VCaP (cell line): ENCODE measurements at regions not wholly inside any gene's neighbourhood (a gene's known extent, or its start where the extent isn't known, plus 50 kb on each side); places are given as distances from the start of the nearest gene placed in this dataset.

ENCODE experiments used
- H3K27ac ChIP-seq: fragments of 450-650 bp; 2 replicates; pipeline ENCODE4 v1.5.1; 2017
- TF ChIP-seq, protein P1 (sequence below): fragments of 450-650 bp; conservative IDR thresholded peaks from 2 replicates; pipeline ENCODE4 v1.5.1; 2017; ENCODE audit warnings: mild to moderate bottlenecking, moderate library complexity

- TF ChIP-seq, protein P1, sequence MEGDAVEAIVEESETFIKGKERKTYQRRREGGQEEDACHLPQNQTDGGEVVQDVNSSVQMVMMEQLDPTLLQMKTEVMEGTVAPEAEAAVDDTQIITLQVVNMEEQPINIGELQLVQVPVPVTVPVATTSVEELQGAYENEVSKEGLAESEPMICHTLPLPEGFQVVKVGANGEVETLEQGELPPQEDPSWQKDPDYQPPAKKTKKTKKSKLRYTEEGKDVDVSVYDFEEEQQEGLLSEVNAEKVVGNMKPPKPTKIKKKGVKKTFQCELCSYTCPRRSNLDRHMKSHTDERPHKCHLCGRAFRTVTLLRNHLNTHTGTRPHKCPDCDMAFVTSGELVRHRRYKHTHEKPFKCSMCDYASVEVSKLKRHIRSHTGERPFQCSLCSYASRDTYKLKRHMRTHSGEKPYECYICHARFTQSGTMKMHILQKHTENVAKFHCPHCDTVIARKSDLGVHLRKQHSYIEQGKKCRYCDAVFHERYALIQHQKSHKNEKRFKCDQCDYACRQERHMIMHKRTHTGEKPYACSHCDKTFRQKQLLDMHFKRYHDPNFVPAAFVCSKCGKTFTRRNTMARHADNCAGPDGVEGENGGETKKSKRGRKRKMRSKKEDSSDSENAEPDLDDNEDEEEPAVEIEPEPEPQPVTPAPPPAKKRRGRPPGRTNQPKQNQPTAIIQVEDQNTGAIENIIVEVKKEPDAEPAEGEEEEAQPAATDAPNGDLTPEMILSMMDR = no peak
- no peak overlapping the region for H3K27ac ChIP-seq
Measured at GRCh38 chr11:128047026-128047425, 540.3 kb downstream of the ETS1 start.

DNA sequence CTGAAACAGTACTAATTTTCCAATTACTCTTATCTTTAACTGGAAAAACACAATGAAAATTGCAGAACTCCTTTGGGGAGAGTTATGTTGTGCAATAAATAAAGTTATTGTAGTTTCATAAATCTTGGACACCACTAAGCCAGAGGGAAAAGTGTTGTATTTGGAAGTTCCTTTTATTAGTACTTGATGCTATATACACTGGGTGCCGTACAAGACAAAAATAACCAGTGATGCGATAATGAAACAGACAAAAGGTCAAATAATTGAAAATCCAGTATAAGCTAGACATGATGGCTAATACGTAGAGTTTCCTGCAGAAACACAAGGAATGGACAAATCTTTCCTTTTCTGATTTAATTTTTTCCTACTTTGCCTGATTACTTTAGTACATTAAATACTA is 541.1 kb downstream of the ETS1 start:
- TF ChIP-seq, protein P1 = no peak
- no peak overlapping the region for H3K27ac ChIP-seq

DNA sequence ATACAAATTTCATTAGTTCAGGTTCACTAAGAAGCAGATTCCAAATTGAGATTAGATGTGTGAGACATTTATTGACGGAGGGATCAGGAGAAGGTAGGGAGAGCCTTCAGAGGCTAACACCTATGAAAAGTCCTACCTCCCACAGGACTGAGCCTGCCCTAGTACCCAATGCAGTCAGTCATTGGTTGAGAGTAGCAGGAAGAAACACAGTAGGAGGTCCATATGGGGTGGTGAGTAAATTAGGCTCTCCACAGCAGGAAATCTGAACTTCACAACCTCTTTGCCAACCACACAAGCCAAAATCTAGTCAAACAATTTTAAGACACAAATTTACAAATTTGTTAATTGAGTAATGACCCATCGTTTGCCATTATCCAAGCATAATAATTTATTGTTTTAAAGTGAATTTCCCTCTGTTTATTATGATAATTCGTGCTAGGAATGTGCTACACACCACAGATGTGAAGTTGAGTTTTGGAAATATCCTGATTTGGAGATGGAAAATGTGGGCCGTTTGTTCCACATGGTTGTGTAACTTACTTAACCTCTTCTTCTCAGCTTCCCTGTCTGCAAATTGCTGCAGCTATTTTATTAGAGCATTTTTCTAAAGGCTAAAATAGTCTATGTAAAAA is 542.1 kb downstream of the ETS1 start:
- TF ChIP-seq, protein P1 = no peak
- no peak overlapping the region for H3K27ac ChIP-seq

DNA sequence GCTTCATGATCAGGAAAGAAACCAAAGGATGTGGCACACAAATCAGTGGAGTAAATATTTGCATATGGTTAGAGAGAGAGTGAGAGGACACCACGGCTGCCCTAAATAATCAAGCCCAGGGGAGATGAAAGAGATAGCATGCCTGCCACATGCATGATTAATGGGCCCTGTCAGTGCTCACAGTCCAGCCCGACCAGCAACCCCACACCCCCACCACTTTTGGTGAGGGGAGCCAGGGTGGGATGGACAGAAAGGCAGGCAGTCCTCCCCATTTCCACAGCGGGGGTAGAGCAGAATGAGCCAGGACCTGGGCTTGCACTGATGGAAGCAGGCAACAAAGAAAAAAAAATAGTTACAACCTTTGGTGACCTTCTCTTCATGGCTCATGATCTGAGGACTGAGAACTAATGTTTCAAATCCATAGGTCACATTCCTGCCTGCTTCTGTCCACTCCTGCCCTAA is 545.0 kb downstream of the ETS1 start:
- peak overlapping the region; percentile 71 for H3K27ac ChIP-seq
- TF ChIP-seq, protein P1 = no peak

DNA sequence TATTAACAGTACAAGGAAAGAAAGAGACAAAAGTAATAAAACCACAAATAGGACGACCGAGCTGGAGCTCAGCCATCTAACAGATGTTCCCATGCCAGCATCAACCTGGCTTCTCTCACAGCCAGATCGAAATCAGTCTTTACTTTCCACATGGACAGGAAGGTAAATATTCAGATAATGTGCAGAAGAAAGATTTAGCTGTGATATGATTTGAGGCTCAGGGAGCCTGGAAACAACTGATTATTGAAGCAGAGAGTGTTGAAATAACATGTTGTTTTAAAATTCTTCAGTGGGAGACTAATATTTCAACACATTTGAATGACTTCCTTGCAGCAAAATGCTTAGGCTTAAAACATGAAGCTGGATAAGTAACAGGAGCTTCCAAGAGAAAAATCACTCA is 546.8 kb downstream of the ETS1 start:
- TF ChIP-seq, protein P1 = no peak
- peak overlapping the region; percentile 71 for H3K27ac ChIP-seq

DNA sequence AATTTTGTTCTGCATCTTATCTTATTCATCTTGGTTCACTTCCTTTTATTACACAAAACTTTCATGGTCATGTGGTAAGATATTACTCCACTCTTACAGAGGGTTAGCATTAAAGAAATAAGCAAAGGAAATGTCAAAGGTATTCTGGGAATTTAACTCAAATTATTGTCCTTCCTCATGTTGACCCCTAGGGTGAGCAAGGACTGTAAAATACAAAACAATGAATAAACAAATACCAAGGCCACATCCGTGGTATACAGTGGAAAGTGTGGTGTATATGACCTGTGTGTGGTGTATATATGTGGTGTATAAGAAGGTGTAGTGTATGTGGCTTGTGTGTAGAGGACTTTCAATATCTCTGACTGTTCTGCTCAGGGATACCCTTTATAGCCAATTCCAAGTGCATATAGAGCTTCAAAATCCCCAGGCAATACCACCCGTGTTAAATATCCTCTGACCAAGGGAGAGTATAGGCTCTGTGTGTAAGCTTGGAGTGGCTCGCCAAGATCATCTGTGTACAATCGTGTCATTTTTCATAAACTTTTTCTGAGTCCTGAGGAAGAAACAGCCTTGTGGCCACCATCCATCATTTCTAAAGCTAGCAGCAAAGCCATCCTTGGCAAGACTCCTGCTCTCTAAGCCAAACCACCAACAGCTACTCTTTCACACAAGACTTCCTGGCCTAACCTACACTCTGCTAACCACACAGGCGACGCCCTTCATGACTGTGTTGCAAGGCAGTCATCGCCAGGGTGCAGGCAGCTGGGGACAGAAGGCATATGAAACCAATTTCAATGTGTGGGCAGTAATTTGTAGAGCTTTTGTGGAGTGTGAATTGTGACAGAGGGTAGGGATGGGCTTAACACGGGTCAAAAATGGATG is 548.0 kb downstream of the ETS1 start:
- H3K27ac ChIP-seq = no peak overlapping the region
- TF ChIP-seq, protein P1 = no peak

DNA sequence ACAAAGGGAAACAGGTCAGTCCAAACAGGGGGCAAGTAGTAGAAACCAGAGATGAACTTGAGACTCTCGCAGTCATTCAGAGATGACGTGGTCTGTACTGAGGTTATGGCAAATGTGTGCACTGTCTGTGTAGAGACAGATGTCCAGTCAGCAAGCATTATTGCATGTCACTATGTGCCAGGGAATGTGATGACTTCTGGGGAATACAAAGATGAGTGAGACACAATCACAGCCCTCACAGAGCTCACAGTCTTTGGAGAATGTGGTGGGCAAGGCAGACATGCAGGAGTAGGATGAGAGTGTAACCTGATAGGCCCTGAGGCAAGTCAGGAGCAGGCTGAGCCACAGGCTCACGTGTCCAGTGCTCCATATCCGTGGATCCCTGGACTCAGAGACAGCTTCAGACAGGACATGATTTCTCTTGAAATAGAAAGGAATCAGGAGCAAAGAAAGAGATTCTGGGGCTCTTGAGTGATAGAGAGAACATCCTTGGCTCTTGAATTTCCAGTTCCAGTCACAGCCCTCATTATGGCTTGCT is 550.7 kb downstream of the ETS1 start:
- TF ChIP-seq, protein P1 = no peak
- no peak overlapping the region for H3K27ac ChIP-seq
